H1 (cell line): ENCODE measurements at regions not wholly inside any gene's neighbourhood (a gene's known extent, or its start where the extent isn't known, plus 50 kb on each side); places are given as distances from the start of the nearest gene placed in this dataset.

Experiments used
- CBX5 ChIP-seq: fragments of 300-800, 300-1000 bp; sonication (generic); IDR thresholded peaks from 2 replicates; pipeline ENCODE4 v1.7.1; 2016; ENCODE audit warnings: antibody characterized with exemption, low read length, low read depth
- EGR1 ChIP-seq: IDR thresholded peaks from 2 replicates; pipeline ENCODE4 v1.6.1; 2011; ENCODE audit warnings: low read depth, low read length, borderline replicate concordance
- JUN ChIP-seq: IDR thresholded peaks from 2 replicates; pipeline ENCODE4 v1.6.1; 2011; ENCODE audit warnings: low read depth, mild to moderate bottlenecking, improper control_type of control experiment, low read length
- KDM4A ChIP-seq: IDR thresholded peaks from one replicate; pipeline ENCODE4 v1.7.1; 2012; ENCODE audit warnings: low read depth, mild to moderate bottlenecking, moderate library complexity, low read length, inconsistent platforms; ENCODE audit not compliant: severe bottlenecking
- SUZ12 ChIP-seq: fragments of 200-600 bp; sonication (generic); IDR thresholded peaks from 2 replicates; pipeline ENCODE4 v1.6.1; 2012; ENCODE audit warnings: mild to moderate bottlenecking, inconsistent platforms, low read length, moderate library complexity, mixed read lengths

DNA sequence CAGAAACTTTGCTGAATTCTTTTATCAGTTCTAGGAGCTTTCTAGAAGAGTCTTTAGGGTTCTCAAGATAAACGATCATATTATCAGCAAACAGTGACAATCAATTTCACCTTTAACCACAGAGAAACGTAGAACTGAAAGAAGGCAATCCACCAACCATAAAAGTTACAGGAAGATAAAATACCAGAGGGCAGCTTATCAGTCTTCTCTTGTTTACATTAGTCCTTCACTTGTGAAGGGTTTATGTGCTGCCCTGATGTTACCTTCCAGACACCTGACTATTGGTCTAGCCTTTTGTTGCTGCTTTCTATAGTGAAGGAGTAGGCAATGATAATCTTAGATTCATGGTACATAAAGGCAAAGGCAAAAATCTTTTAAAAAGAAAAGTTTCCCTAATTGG is 73.2 kb upstream of the EFCAB3 start (continued):
- TF ChIP-seq CBX5 (no peak), JUN (no peak), EGR1 (no peak), KDM4A (no peak), SUZ12 (no peak)
